NCI-H69 (cell line): ENCODE measurements at regions not wholly inside any gene's neighbourhood (a gene's known extent, or its start where the extent isn't known, plus 50 kb on each side); places are given as distances from the start of the nearest gene placed in this dataset.

ENCODE experiments used
- DNase-seq: peaks from one replicate; lab custom pipeline; 2025; lab: John Stamatoyannopoulos, UW

- no peak for DNase-seq
These were observed 380.6 kb downstream of the TLE4 start for GRCh38 chr9:79952401-79952800.

DNA sequence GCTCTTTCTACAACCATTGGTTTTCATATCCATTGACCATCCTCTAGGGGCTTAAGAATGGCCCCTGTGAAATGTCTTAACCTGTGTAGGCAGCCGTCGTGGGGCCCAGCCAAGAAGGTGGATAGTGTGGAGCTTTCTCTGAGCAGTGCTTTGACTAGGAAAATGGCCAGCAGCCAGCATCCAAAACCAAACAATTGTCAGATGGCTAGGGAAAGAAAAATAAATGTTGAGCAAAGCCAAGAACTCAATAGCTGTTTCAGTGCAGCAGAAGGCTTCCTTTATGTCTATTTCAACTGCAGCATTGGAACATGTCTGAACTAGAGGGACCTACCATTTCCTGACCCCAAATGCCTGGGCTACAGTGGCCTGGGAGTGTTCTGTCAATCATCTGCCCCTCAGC lies 374.9 kb downstream of the TLE4 start:
- no peak for DNase-seq

GRCh38 chr9:79945495-79945894 lies 373.7 kb downstream of the TLE4 start:
- DNase-seq: no peak

DNA sequence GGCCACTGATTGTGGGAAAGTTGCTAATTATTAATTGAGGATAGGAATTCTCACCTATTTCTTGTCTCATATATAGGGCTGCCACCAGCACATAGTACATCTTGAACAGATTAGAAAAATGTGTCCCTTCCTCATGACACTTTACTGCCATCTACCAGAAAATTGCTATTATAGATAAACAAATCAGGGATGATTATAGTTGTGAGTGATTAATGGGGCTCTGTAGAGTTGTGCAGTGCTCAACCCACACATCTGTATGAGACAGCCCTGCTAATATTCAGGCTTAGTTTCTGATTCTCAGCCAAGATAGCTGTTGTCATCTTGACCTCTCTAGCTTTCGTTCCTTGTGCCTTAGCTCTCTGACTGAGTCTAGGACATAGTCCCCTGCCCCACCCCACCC lies 373.3 kb downstream of the TLE4 start:
- DNase-seq: no peak

- no peak for DNase-seq
These were observed 369.2 kb downstream of the TLE4 start for GRCh38 chr9:79940919-79941318.

GRCh38 chr9:79939819-79940218 lies 368.1 kb downstream of the TLE4 start:
- DNase-seq: no peak

DNA sequence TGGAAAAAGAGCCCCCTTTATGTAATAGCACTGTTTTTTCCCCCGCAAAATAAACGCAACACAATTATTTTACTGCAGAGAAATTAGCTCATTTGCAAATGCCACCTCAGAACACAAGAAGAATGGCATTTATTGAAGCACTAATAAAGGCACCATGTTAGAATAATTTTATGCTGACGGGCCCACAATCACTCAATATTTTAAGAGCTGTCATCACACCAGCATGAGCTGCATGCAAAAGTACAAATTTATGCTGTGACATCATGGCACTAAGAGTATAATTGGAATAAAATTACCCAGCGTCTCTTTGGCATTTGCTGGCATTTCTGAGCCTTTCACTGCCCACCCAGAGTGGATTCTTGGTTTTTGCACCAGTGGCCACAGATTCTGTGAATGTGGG lies 364.6 kb downstream of the TLE4 start:
- DNase-seq: no peak

GRCh38 chr9:79929285-79929684 lies 357.5 kb downstream of the TLE4 start:
- DNase-seq: no peak

- DNase-seq: no peak
These were observed 357.0 kb downstream of the TLE4 start for GRCh38 chr9:79928661-79929223.

GRCh38 chr9:79925326-79925725 lies 353.6 kb downstream of the TLE4 start:
- no peak for DNase-seq

- DNase-seq: no peak
These were observed 353.1 kb downstream of the TLE4 start for GRCh38 chr9:79924836-79925235.

GRCh38 chr9:79917421-79917820 lies 345.7 kb downstream of the TLE4 start:
- no peak for DNase-seq

GRCh38 chr9:79913867-79914266 lies 342.1 kb downstream of the TLE4 start:
- DNase-seq: no peak

DNA sequence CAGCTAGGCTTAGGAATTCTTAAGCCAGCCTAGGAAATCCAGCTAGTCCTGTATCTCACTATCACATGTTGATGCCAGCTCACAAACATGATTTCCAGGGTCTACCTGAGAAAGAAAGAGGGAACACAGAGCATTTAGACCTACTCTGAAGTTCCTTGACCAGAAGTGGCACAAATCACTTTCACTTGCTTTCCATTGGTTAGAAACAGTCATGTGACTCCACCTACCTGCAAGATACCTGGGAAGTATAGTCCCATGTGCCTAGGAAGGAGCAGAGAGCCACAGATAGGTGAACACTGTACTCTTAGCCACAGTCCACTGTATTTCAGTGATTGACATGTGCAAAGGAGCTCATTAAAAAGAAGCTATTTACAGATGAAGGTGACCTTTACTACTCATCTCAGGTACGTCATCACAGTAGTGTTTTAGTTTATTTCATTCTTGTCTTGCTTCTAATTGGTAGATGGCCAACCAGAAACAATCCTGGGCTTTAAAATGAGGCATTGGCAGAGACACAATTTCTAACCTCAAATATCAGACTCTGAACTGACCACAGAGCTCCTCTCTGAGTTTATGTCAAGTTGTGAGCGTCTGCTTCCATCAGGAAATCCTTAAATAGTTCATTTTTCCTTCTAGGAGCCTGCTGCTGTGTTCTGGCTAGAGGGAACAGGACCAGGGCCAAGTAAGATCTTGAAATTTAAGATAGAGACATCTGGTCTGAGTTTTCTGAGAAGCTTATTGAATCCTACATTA lies 340.7 kb downstream of the TLE4 start:
- DNase-seq: no peak

- no peak for DNase-seq
These were observed 340.0 kb downstream of the TLE4 start for GRCh38 chr9:79911724-79912123.

GRCh38 chr9:79902825-79903600 lies 331.2 kb downstream of the TLE4 start:
- DNase-seq: no peak

- DNase-seq: no peak
These were observed 329.0 kb downstream of the TLE4 start for GRCh38 chr9:79900754-79901153.

DNA sequence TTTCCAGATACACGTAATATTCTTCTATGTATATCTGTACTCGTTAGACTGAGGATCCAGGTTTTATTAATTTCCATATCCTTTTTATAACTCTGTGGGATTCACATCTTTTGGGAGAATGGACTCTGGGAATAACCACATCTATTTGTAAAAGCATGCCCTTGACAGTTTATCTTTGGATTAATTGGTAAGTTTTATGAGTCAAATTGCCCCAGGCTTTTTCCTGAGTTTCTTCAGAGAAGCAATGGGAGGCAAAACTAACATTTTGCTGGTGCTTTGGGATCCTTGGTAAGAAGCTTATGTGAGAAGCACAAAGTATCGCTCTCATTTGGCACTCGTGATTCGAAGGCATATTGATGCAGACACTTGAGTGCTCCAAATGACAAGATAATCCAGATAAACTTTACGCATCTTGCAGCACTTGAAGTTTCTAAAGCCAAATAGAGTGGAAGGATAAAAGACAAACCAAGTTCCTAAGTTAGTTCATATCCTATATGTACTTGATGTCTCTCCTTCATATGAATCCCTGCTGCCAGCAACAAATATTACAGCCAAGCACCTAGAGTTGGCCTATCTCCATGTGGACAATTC lies 324.7 kb downstream of the TLE4 start:
- no peak for DNase-seq

DNA sequence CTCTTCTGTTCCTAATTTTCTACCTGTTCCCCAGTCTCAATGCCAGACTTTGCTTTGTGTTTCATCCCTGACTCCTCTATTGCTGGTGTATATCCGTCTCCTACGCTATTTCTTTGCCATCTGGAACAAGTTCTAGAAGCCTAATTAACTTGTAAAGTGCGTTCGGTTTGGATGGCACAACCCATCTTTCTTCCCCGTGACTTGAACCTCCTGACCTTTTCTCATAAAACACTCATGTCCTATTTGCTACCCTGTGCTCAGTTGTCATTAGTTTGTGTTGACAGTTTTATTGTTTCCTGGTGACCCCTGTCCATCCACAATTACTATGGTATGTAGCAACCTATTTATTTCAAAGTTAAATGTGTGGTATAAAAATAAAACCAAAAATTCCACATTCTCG lies 323.5 kb downstream of the TLE4 start:
- peak; percentile 25 for DNase-seq

GRCh38 chr9:79889369-79889768 lies 317.6 kb downstream of the TLE4 start:
- DNase-seq: no peak

GRCh38 chr9:79885093-79885857 lies 313.5 kb downstream of the TLE4 start:
- no peak for DNase-seq

- DNase-seq: no peak
These were observed 312.8 kb downstream of the TLE4 start for GRCh38 chr9:79884546-79884945.
